Esophagus muscularis mucosa (tissue), 4 donors: ENCODE measurements at regions not wholly inside any gene's neighbourhood (a gene's known extent, or its start where the extent isn't known, plus 50 kb on each side); places are given as distances from the start of the nearest gene placed in this dataset.

Experiments used
- DNase-seq: peaks from one replicate; pipeline ENCODE4 v3.0.0-alpha.2; 2017; ENCODE audit errors: extremely low spot score
- H3K27ac ChIP-seq, 4 donors: fragments of 200-600 bp; sonication (generic); replicated peaks in 1 of 4; 1 replicate in 3 of 4; 2 replicates in 1 of 4; pipeline ENCODE4 v1.5.1; 2016 to 2019; ENCODE audit warnings: mild to moderate bottlenecking in 1 of 4
- H3K27me3 ChIP-seq, 4 donors: fragments of 200-600 bp; sonication (generic); one replicate each; pipeline versions ENCODE4 v1.5.1 to v1.6.0; 2016 to 2019
- H3K36me3 ChIP-seq, 4 donors: fragments of 200-600 bp; sonication (generic); one replicate each; pipeline ENCODE4 v1.5.1; 2016 to 2019
- H3K4me1 ChIP-seq, 4 donors: fragments of 200-600 bp; sonication (generic); one replicate each; pipeline ENCODE4 v1.5.1; 2016 to 2019
- H3K4me3 ChIP-seq, 4 donors: fragments of 200-600 bp; sonication (generic); 1 replicate in 2 of 4; 2 replicates in 2 of 4; pipeline ENCODE4 v1.5.1; 2016 to 2019; ENCODE audit warnings: mild to moderate bottlenecking in 4 of 4, moderate library complexity in 1 of 4
- H3K9me3 ChIP-seq, 4 donors: fragments of 200-600 bp; sonication (generic); 1 replicate in 3 of 4; 2 replicates in 1 of 4; pipeline ENCODE4 v1.5.1; 2016 to 2019
- CTCF ChIP-seq, 3 experiments: fragments of 200-600 bp in 2 of 3; fragments of 450-650 bp in 1 of 3; sonication (generic) in 2 of 3; IDR thresholded peaks; one replicate each; pipeline ENCODE4 v1.5.1; 2017 to 2019; ENCODE audit warnings: antibody characterized with exemption in 3 of 3, mild to moderate bottlenecking in 2 of 3, moderate library complexity in 1 of 3
- EP300 ChIP-seq: sonication (generic); formaldehyde crosslinking; IDR thresholded peaks from one replicate; pipeline ENCODE4 v1.6.1; 2017; ENCODE audit warnings: antibody characterized with exemption
- POLR2A ChIP-seq: fragments of 450-650 bp; IDR thresholded peaks from one replicate; pipeline ENCODE4 v1.6.1; 2017; ENCODE audit warnings: antibody characterized with exemption, moderate library complexity, mild to moderate bottlenecking, low read depth
- POLR2AphosphoS5 ChIP-seq, 2 donors: sonication (generic); formaldehyde crosslinking; IDR thresholded peaks; one replicate each; pipeline ENCODE4 v1.6.1; 2017; ENCODE audit warnings: antibody characterized with exemption in 2 of 2
- WGBS: methylation state at CpG from one replicate; pipeline ENCODE4 v1.1.5; 2018; 5-methylcytosine and 5-hydroxymethylcytosine counted together
- intact Hi-C: fragments of 100-400 bp; cut with DNase I; formaldehyde crosslinking; loops from one replicate; pipeline ENCODE4 v1.15.1; 2023

- WGBS, result 90% methylated on average over 2 of the region's 2 CpGs
- no peaks in the 10 kb centered on the region for H3K9me3 ChIP-seq
- H3K36me3 ChIP-seq, result no peaks in the 10 kb centered on the region
- H3K27me3 ChIP-seq, result no peaks in the 10 kb centered on the region
- no peak overlapping the region for H3K4me3 ChIP-seq
- DNase-seq, result no peak
- TF ChIP-seq CTCF (IDR thresholded peaks at IDR 0.05), result no peak
- no peak for TF ChIP-seq POLR2AphosphoS5 (IDR thresholded peaks at IDR 0.05)
- TF ChIP-seq POLR2A, result no peak
- TF ChIP-seq EP300, result no peak
- intact Hi-C loops, result no loop called here
- H3K4me1 ChIP-seq, result no peaks in the 10 kb centered on the region
- no peak overlapping the region for H3K27ac ChIP-seq
These were observed 286.0 kb downstream of the CYLC2 start for GRCh38 chr9:103281126-103281525.

DNA sequence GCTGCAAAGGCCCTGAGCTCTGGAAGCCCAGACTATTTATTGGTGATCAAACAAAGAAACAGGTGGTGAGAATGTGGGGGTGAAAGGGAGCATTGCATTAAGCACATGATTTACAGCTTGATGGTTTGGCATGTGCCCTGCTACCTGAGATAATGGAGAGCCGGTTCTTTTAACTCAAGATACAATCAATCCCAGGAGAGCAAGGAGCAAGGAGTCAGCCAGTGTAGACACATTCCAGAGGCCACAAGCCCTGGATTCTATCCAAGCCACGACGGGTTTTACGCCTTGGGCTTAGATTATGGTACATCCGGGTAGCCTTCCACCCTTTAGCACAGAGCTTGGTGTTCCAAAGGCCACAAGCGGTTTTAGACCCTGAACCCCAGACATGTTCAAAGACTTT is 292.2 kb downstream of the CYLC2 start:
- intact Hi-C loops, result no loop called here
- H3K27me3 ChIP-seq, result no peaks in the 10 kb centered on the region

DNA sequence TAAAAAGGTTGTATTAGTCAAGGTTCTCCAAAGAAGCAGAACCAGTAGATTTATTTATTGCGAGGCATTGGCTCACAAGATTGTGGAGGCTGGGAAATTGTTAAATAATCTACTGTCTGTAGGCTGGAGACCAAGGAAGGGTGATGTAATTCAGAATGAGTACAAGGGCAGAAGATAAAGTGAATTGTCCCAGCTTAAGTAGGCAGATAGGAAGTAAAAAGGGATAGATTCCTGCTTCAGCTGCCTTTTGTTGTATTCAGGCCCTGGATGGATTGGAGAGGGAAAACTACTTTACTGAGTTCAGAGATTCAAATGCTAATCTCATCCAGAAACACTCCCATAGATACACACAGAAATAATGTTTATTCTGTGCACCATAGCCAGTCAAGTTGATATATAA is 301.1 kb downstream of the CYLC2 start:
- Histone ChIP-seq H3K36me3 (no peaks in the 10 kb centered on the region), H3K27ac (no peak overlapping the region), H3K4me1 (no peaks in the 10 kb centered on the region), H3K27me3 (no peaks in the 10 kb centered on the region), H3K4me3 (no peak overlapping the region), H3K9me3 (no peaks in the 10 kb centered on the region)
- WGBS, result 86% methylated on average over 1 of the region's 1 CpG
- TF ChIP-seq POLR2AphosphoS5 (IDR thresholded peaks at IDR 0.05) (no peak), EP300 (no peak), POLR2A (no peak), CTCF (IDR thresholded peaks at IDR 0.05) (no peak)
- DNase-seq, result no peak
- intact Hi-C loops, result no loop called here

More for the DNA sequence above, 292.2 kb downstream of the CYLC2 start:
- Histone ChIP-seq H3K4me1 (no peaks in the 10 kb centered on the region), H3K27ac (no peak overlapping the region), H3K9me3 (no peaks in the 10 kb centered on the region), H3K36me3 (no peaks in the 10 kb centered on the region), H3K4me3 (no peak overlapping the region)
- no peak for TF ChIP-seq EP300
- TF ChIP-seq CTCF (IDR thresholded peaks at IDR 0.05), result no peak
- TF ChIP-seq POLR2AphosphoS5 (IDR thresholded peaks at IDR 0.05), result no peak
- TF ChIP-seq POLR2A, result no peak
- WGBS, result 85% methylated on average over 6 of the region's 6 CpGs
- DNase-seq, result no peak

DNA sequence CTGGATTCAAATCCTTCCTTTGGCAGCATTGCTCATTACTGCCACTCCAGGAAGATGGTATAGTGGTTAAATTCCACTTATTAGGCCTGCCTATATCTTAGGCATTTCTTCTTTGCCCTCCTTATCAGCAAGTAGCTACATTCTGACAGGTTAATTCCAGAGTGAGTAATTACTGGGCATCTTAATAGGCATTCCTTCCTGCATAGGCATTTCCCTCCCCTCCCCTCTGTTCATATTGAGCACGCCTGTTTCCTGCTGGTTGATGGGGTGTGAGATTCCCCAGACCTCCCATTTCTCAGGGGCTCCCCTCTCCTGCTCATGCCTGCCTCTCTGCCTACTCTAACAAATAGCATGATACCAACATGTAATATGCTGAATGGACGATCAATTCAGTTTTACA is 305.9 kb downstream of the CYLC2 start:
- Histone ChIP-seq H3K27ac (no peak overlapping the region), H3K36me3 (no peaks in the 10 kb centered on the region), H3K9me3 (no peaks in the 10 kb centered on the region), H3K4me1 (no peaks in the 10 kb centered on the region), H3K4me3 (no peak overlapping the region), H3K27me3 (no peaks in the 10 kb centered on the region)
- TF ChIP-seq POLR2AphosphoS5 (IDR thresholded peaks at IDR 0.05) (no peak), CTCF (IDR thresholded peaks at IDR 0.05) (no peak), EP300 (no peak), POLR2A (no peak)
- WGBS, result 77% methylated on average over 2 of the region's 2 CpGs
- DNase-seq, result no peak
- intact Hi-C loops, result no loop called here

DNA sequence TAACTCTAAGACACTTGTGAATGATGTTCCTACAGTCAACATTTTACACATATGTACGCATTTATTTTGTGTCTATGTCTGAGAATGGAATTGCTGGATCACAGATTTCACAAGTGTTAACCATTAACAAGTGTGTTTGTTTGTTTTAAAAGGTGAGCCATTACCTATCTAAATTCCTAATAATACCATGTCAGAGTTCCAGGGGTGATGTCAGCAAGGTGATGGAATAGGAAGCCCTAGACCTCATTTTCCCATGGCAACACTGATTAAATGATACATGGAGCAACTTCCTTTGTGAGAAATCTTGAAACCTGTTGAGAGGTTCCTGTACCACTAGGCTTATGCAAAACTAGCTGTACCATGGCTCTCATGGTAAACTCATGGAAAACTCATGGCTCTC is 309.7 kb downstream of the CYLC2 start:
- Histone ChIP-seq H3K4me3 (no peak overlapping the region), H3K9me3 (no peaks in the 10 kb centered on the region), H3K27ac (no peak overlapping the region), H3K4me1 (no peaks in the 10 kb centered on the region), H3K36me3 (no peaks in the 10 kb centered on the region), H3K27me3 (no peaks in the 10 kb centered on the region)
- TF ChIP-seq POLR2A (no peak), POLR2AphosphoS5 (IDR thresholded peaks at IDR 0.05) (no peak), EP300 (no peak), CTCF (IDR thresholded peaks at IDR 0.05) (no peak)
- DNase-seq, result no peak
- intact Hi-C loops, result no loop called here
- WGBS, result 71% methylated on average over 1 of the region's 1 CpG
